GM18873 (cell line): ENCODE measurements at regions not wholly inside any gene's neighbourhood (a gene's known extent, or its start where the extent isn't known, plus 50 kb on each side); places are given as distances from the start of the nearest gene placed in this dataset.
"Not testable (repeated sequence)": the region's sequence is repeated elsewhere in the genome, so short reads cannot be mapped to it uniquely, and the experiment has no call there.

Source experiments
- ATAC-seq: cut with Tn5 transposase; IDR thresholded peaks from one replicate; pipeline ENCODE4 v1.9.1; 2021; ENCODE audit warnings: mild to moderate bottlenecking, moderate library complexity, moderate number of reproducible peaks; ENCODE audit not compliant: unreplicated experiment, low FRiP score

DNA sequence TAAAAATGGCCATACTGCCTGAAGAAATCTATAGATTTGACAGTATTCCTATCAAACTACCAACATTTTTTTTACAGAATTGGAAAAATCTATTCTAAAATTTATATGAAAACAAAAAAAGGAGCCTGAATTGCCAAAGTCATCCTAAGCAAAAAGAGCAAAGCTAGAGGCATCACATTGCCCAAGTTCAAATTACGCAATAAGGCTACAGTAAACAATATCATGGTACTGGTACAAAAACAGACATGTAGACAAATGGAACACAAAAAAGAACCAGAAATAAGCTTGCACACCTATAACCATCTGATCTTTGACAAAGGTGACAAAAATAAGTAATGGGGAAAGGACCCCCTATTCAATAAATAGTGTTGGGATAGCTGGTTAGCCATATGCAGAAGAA lies 50.2 kb upstream of the THSD7B start:
- ATAC-seq = no peak

DNA sequence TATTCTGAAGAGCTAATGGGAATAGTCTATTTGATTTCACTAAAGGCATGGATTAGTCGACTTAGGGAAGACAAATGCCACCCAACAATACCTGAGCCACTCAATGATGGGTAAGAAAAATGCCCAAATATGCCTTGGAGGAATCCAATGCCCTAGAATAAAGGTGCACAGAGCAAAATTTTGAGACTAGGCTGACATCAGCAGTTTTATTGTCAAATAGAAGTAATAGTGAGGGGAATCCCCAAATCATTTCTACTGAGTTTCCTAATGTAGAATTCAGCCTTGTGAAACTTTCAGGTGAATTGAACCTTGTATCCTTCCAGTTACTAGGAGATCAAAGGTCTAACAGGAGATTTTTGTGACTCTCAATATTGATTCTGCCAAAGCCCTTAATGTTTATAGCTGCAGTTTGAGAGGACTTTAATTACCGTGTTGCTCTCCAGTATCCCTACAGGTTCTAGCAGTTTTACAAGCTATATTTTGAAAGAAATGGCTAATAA lies 50.8 kb upstream of the THSD7B start:
- no peak for ATAC-seq

DNA sequence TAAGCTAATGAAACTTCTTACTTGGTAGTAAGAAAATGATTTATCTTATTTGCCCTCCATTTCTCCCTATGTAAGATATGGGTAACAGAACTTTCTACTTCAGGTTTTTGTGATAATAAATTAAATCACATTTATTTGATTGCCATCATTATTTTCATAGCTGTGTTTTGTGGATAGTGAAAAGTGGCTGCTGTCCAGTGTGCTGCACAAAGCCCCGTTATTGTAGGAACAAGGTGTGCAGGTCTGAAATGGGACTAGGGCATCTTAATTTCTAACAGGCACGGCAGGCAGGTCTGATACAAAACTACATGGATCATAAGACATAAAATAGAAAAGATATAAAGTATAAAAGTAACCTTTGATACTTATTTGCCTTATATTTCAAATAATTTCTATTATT lies 51.6 kb upstream of the THSD7B start:
- no peak for ATAC-seq

DNA sequence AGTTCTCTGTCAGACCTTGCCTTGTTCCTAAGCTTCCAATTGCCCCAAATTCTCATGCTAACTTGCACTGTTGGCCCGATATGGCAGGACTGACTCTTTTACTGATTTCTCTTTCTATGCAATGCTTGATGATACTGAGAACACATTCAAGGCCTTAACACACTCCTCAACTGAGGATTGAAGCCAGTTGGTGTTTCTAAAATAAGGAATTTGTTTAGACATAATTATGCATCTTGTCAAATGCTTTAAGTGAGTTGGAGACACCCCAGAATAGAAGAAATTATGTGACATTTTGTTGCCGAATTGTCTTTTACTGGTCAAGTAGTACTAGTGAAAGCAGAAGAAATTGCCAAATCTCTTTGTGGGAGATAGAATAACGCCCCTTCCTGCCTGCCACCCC lies 60.0 kb upstream of the THSD7B start:
- no peak for ATAC-seq

DNA sequence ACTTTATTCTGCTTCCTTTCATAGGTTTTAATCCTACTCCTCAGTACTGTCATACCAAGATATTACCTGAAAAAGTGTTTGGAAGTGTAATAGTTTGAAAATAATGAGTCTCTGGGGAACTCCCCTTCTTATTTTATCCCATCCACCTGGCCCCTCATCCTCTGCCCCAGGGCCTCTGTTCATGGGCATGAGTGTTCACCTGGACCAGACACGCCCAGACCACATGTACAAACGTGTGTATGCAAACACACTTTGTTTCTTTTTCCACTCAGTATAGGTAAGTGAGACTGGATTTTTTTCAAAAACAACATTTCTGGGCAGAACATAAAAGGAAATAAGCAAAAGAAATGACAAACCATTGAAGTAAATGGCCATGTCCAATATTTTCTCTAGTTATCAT lies 62.1 kb upstream of the THSD7B start:
- ATAC-seq = no peak

DNA sequence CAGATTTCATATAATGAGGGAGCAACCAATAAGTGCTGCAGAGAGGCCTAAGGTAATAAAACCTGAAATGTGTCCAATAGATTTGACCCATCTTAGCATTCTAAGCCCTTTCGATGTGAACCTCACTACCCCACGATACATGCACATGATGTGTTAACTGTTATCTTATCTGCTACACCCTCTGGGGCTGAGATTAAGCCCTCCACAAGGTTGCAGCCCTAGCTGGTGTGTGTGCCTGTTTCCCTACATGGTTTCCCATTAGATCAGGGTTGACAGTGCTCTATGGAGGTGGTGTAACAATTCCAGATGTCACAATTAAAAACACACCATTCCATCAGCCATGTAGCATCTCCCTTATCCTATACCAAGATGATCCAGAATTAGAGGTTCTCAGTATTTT lies 68.9 kb upstream of the THSD7B start:
- no peak for ATAC-seq

DNA sequence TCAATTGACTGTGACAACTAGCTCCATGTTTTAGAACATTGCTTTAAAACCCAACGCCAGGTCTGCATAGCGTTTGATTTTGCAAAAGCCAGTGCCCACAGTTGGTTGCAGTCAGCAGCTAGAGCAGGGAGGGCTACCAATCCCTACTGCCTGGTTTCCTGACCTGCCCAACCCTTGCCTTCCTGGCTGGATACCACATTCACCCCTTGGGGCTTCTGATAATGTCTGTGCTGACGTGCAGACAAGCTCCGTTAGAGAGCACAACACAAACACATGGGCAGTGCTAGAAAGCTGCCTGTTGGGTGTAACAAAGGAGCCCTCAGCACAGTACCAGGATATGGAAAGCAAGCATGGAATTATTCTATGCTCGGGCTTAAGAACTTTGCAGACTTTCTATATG lies 71.4 kb upstream of the THSD7B start:
- ATAC-seq = no peak

DNA sequence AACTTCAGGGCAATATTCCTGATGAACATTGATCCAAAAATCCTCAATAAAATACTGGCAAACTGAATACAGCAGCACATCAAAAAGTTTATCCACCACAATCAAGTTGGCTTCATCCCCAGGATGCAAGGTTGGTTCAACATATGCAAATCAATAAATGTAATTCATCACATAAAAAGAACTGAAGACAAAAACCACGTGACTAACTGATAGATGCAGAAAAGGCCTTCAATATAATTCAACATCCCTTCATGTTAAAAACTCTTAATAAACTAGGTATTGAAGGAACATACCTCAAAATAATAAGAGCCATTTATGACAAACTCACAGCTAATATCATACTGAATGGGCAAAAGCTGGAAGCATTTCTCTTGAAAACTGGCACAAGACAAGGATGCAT lies 85.3 kb upstream of the THSD7B start:
- not testable (repeated sequence) for ATAC-seq

DNA sequence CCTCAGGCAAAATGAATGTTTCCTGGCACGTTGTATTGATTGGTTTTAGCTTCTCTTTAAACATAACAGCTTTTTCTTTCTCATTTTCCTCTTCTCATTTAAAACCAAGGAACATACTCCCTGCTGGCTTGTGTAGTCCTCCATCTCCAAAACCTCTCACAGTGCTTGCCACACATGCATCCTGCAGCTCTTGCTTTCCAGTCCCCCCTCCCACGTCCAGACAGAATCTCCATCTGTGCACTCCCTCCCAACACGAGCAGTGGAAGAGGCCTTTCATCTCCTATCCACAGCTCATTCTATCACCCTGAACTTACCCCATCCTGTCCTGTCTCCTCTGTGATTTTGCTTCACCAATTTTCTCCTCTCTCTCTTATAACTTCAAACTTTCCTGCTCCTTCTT lies 99.6 kb upstream of the THSD7B start:
- ATAC-seq = no peak

DNA sequence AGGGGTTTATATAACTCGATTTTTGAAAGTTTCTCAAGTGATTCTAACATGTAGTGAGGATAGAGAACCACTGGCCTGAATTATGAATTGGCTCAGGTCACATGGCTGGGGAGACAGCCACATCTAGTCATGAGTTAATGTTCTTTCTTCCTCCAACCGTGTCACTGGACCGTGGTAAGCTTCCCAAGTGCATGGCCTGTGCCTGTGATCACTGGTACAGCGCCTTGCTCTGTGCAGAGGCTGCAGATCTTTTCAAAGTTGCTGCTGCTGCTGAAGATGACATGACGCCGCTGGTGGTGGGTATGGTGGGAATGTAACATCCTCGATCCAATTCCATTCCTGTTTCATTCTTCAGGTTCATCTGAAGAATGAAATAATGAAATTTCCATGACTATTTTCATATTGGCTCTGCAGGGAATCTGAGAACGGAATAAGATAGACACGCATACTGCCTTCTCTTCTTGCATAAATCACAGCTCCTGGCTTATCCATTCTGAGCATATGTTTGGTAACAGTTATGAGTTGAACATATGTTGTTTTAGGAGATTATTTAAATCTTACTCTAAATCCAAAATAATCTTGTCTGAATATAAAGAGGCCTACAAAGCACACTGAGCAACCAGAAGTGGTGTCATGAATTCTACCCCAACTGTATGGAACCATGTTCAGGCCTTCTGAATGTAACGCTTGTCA lies 100.5 kb upstream of the THSD7B start:
- no peak for ATAC-seq

DNA sequence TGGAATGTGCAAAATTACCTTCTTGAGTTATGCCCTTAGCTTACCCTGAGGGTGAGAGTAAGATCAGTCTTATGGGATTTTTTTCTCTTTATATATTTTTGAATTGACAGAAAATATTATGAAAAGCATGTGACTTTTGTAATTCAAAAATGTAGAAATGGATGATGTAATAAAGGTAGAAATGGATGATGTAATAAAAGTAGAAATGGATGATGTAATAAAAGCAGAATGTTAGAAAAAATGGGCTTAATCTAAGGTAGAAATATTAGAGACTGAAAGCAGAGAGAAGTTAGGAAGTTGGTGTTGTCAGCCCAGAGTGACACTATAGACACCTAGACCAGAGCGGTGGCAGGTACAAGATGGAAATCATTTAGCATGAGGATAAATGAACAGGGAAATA lies 107.1 kb upstream of the THSD7B start:
- no peak for ATAC-seq

DNA sequence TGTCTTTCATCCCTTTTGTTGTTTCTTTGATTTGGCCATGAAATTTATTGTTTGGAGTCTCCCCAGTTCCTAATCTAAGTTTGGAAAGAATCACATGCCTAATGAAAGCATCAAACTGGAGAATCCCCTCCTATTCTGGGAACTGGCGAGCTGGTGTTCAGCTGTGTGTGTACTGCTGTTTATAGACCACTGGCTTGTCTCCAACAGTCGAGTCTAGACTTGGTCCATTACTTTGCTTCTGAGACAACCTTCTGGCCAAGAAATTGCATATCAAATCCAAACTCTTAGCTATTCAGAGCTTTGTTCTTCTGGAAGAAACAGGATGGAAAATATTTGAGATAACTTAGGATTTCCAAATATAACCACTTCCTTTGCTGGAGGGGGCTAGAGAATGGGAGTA lies 111.5 kb upstream of the THSD7B start:
- no peak for ATAC-seq

DNA sequence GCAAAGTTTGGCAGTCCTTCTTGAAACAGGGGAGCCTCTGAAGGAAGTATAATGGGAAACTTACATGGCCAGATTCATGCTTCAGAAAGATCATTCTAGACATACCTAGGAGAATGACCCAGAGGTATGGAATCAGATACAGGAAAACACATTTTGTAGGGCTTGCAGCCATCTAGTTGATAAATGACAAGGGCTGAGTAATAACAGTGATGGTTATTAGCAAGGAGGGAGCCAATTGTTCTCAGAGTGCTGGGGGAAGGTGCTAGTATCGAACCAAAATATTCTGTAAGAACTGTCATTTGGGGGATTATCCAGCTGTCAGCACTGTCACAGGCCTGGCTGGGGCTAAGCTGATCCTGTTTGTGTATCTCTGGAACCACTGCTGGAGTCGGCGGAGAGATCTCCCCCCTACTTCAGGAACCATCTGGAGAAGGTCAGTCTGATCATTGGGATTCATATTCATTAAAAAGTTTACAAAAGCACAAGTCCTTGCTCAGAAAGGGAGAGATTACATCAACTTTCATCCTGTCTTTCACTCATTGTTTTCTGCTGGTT lies 113.8 kb upstream of the THSD7B start:
- ATAC-seq = no peak

DNA sequence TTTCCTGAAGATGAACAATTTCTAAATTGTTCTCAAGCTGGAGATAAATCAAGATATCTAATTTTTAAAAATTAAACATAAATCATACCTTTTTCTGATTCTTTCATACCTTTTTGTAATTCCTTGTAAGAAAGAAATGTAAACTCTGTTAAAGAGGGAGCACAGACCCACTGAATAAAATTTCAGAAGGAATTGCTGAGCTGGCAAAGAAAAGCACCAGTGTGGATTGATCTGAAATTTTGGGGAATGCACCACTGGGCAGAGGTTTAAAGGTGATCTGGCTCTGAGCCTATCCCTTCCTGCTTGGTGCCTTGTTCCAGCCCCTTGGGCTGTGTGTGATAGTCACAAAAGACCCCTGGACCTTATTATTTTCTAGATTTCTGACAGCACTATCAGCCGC lies 118.3 kb upstream of the THSD7B start:
- ATAC-seq = no peak

DNA sequence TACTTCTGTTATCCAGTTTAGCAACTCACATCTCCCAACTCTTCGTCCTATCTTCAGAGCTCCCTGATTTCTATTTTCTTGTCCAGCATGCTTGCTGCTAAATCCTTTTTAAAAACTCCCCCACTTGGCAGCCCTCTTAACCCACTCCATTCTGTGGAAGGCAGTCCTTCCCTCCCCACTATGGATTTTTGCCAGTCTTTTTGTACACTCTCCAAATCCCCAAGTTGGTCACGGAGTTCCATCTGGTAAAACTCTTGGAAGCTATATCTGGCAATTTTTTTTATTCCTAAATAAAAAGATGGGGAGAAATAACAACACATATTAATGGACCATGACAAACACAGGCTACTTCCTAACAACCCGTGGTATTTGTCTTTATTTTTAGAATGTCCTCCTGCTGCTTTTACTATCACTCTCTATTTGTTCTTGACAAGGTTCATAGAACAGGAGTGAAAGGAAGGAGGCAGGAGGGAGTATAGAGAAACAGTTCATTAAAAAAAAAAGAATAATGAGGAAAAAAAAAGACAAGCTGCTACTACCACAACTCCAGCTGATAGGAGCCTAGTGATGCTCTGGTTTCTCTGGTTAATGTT lies 120.0 kb upstream of the THSD7B start:
- no peak for ATAC-seq

DNA sequence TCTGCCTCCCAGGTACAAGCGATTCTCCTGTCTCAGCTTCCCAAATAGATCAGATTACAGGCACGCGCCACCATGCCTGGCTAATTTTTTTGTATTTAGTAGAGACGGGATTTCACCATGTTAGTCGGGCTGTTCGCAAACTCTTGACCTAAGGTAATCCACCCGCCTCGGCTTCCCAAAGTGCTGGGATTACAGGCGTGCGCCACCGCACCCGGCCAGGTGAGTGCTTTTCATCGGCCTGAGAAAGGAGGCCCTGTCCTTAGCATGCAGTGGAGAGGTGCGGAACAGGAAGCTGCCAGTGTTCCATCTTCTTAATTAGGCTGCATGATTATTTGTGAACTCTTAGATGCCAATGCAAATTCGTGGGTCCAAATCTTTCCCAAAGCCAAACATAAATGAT lies 125.7 kb upstream of the THSD7B start:
- ATAC-seq = no peak

DNA sequence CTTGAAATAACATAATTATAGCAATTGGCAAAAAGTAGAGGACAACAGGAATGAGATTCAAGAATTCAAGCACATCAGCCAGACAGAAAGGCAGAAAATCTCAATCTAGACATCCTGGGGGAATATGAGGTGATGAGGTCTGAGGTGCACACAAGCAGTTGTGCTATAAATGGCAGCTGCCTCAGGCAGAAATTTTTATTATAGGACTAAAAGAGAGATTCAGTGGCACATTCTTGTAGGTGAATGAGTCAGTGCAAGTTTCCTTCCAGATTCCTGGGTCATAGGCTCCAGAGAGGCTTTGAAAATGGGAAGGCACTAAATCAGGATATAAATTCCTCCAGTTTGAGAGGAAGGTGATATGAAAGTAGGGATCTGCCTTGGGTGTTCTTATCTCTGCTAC lies 127.2 kb upstream of the THSD7B start:
- no peak for ATAC-seq

DNA sequence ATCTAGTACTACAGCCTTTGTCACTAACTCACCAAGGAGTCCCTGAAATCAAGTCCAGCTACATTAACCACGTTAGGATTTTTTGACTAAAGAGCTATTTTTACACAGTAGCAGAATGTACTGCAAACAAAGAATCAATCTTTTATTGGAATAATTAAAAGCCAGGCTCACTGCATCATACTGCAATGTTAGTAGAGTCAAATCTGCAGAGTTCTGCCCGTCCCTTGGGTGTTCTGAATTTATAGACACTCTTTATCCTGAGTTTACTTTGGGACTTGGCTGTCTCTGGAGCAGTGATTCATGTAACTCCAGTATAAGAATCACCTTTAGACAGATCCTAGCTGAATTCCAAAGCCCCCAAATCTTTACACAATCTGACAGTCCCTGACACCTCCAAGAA lies 127.9 kb upstream of the THSD7B start:
- no peak for ATAC-seq

DNA sequence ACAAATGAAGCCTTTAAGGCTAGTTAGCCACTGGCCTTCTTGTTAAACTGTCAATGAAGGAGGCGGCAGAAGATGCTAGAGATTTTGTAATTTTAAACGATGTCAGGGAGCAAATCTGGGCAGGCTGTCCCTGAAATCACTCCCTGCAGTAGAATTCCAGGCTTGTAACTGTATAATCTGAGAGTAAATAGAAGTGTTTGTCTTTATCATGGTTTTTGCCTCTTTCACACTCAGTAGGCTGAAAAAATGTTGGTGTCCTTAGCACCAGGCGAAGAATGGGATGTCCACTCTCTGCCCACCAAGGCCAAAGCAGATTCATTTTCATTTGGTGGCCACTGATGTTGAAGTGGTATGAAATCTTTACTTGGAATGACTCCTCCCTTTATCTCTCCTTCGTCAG lies 136.9 kb upstream of the THSD7B start:
- no peak for ATAC-seq

DNA sequence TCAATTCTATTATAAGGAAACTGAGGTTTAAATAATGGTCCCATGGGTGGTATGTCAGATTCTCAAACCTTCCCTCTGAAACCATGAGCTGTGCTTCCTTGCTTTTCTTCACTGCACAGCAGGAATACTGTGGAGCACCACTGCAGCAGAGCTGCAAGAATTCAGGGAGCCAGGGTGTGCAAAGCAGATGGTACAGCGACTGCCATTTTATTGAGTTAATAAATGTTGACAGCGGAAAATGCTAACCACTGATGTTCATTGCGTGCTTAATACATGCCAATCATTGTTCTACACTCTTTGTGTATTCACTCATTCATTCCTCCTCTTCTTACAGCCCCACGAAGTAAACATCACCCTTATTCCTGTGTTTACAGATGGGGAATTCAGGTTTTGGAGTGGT lies 152.2 kb upstream of the THSD7B start:
- ATAC-seq = no peak

DNA sequence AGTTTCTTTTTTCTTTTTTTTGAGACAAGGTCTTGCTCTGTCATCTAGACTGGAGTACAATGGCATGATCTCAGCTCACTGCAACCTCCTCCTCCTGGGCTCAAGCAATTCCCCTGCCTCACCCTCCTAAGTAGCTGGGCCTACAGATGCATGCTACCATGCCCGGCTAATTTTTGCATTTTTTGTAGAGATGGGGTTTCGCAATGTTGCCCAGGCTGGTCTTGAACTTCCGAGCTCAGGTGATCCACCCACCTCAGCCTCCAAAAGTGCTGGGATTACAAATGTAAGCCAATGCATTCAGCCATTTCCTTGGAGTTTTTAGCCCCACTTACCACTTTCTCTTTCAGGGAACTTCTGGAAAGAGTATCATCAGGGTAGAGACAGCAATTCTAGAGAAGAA lies 153.3 kb upstream of the THSD7B start:
- ATAC-seq = no peak

DNA sequence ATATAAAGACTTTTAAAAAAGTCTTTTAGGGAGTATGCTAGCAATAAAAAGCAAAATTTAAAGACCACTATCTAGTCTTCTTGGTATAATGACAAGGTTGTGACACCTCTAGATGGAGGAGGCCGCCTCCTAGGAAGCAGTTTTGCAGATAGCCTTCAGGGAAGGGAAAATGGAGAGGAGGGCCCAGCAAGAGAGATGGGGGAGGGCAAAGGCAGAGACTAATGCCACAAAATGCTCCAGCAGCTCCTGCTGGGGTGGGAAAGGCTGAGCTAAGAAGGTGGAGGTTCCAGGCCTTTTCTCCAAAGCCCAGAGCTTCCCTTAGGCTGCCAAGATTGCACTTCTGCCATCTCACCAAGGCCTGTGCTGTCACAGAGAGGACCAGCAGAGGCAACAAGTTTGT lies 153.9 kb upstream of the THSD7B start:
- ATAC-seq = no peak
